ENCODE measurements at regions not wholly inside any gene's neighbourhood (a gene's known extent, or its start where the extent isn't known, plus 50 kb on each side); places are given as distances from the start of the nearest gene placed in this dataset.

GRCh38 chr14:71483154-71483553, 449.1 kb upstream of the RGS6 start:
- ChIA-PET CTCF (no interaction called here), POLR2A (ENCODE audit: unreplicated experiment) (no interaction called here)
- Histone ChIP-seq H3K79me1 (ENCODE audit: low read depth in 1 of 2, low read length in 2 of 2) (peaks cover 40 to 50% of the 10 kb centered on the region in 2 experiments), H4K5ac (ENCODE audit: low read depth, low read length) (no peak overlapping the region), H3K4me2 (ENCODE audit: low read depth, low read length) (no peak overlapping the region), H2AK9ac (replicated peaks; ENCODE audit: low read depth, low read length, poor library complexity) (no peak overlapping the region), H3K9me1 (ENCODE audit: insufficient read depth, low read length) (peaks cover 22% of the 10 kb centered on the region), H3K36me3 (ENCODE audit: control insufficient read depth, insufficient read depth, low read length) (peaks cover 4% of the 10 kb centered on the region), H4K91ac (ENCODE audit: insufficient read depth, low read depth, low read length) (no peak overlapping the region), H2BK20ac (ENCODE audit: low read depth, low read length) (no peak overlapping the region), H3K9ac (ENCODE audit: low read depth, low read length) (no peak overlapping the region), H3K4me3 (ENCODE audit: insufficient read depth, low read depth, low read length) (no peak overlapping the region), H4K8ac (ENCODE audit: low read depth in 2 of 2, low read length in 2 of 2) (no peak overlapping the region), H3K4ac (ENCODE audit: low read depth, low read length) (no peak overlapping the region), H2BK120ac (ENCODE audit: low read depth, low read length) (no peak overlapping the region), H3K23ac (ENCODE audit: low read depth, low read length) (no peak overlapping the region), H2BK15ac (ENCODE audit: low read depth, low read length) (no peak overlapping the region), H3K18ac (ENCODE audit: low read depth, low read length) (no peak overlapping the region; the same call in 1 of the 2 replicates), H3K27me3 (ENCODE audit: control insufficient read depth, insufficient read depth, low read length) (no peaks in the 10 kb centered on the region), H2BK5ac (ENCODE audit: low read depth, low read length, poor library complexity, severe bottlenecking) (no peak overlapping the region), H3K14ac (replicated peaks; ENCODE audit: low read depth, low read length) (no peak overlapping the region), H3K27ac (ENCODE audit: insufficient read depth, low read length) (no peak overlapping the region), H2AFZ (replicated peaks; ENCODE audit: low read length, poor library complexity) (no peak overlapping the region), H4K20me1 (ENCODE audit: insufficient read depth, low read length) (no peaks in the 10 kb centered on the region), H3K56ac (ENCODE audit: extremely low read depth, insufficient read depth, low read length) (no peak overlapping the region), H3K9me3 (ENCODE audit: control insufficient read depth, insufficient read depth, low read length) (no peaks in the 10 kb centered on the region), H2AK5ac (ENCODE audit: low read depth, low read length) (no peak overlapping the region), H3K4me1 (ENCODE audit: control insufficient read depth, insufficient read depth, low read length) (peaks cover 24% of the 10 kb centered on the region)
- no CpG with 5 or more reads among the region's 3 CpGs for WGBS, 2 experiments (ENCODE audit: extremely low coverage in 2 of 2, insufficient read length in 1 of 2)
- DNase-seq = no peak
- no peak for ATAC-seq (ENCODE audit: low read depth)
- in situ Hi-C loops (cut with MboI; ENCODE audit: low sequenced_read_pairs) (no loop called here), intact Hi-C loops (cut with micrococcal nuclease) (no loop called here), dilution Hi-C loops (cut with HindIII; ENCODE audit: low sequenced_read_pairs, unreplicated experiment) (no loop called here)
- no peak for TF ChIP-seq FOS (IDR thresholded peaks at IDR 0.05; ENCODE audit: low read depth, low read length)
- TF ChIP-seq MXI1 (IDR thresholded peaks at IDR 0.05; ENCODE audit: borderline replicate concordance, low read depth, low read length) = no peak
- TF ChIP-seq RCOR1 (IDR thresholded peaks at IDR 0.05; ENCODE audit: insufficient replicate concordance, low read length) = no peak
- no peak for TF ChIP-seq NFE2L2 (IDR thresholded peaks at IDR 0.05; ENCODE audit: low read depth, low read length)
- no peak for TF ChIP-seq CHD1 (IDR thresholded peaks at IDR 0.05; ENCODE audit: low read depth, low read length)
- TF ChIP-seq CEBPB (IDR thresholded peaks at IDR 0.05; ENCODE audit: low read depth, low read length) = no peak
- BruUV-seq (replicated peaks) = no TSS peak
